ENCODE measurements at regions not wholly inside any gene's neighbourhood (a gene's known extent, or its start where the extent isn't known, plus 50 kb on each side); places are given as distances from the start of the nearest gene placed in this dataset.

DNA sequence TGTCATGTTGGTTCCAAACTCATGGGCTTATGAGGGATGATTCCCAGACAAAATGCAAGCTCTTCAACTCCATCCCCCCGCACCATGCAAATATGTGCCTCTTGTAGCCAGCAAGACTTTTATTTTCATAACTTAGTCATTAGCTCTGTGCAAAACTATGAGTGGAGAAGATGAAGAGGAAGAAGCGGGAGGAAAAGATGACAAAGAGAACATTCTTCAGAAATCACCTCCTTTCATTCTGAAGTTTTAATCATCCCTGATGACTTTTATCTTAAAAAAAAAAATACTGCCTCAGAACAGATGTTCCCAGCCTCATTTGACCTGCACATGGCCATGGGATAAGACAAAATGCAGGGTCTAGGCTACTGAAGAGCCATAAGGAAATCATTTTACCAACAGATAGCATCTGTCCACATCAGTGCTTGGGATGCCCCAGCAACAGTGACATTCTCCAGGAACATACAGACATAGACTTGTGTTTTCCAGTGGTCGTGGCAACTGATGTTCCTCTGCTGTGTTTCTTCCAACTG is 145.5 kb downstream of the WNT5A start:
- peak; percentile 91 for DNase-seq

DNA sequence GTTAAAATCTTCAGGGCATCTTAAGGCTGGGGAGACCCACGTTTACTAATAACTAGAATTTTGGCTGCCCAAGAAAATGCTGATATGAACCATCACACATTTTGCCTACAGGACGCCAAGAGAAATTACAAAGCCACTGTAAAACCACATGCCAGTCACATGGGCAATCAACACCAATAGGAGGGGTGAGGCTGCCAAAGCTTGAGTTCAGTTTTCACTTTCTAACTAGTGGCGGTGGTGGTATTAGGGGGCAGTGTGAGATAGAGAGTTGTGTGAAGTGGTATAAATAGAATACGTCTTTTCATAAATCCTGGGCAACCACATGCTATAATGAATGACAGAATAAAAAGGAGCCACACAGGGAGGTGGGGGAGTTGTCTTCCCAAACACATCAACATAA is 147.3 kb downstream of the WNT5A start:
- peak; percentile 37 for DNase-seq

DNA sequence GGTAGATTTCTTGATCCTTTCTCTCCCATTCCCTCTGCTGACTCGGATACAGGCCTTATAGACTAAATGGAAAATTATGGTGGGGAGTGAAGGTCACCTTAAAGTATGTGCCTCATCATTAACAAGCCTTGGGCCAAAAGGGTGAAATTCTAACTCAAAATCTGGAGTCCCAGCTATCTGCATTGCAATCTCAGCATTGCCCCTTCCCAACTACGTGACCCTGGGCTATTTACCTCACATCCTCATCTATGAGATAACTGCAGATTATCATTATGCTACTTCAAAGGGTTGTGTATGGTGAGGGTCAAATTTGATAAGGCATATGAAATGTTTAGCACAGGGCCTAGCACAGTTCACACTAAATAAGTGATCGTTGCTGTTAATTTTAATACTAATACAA is 147.7 kb downstream of the WNT5A start:
- DNase-seq: no peak

GRCh38 chr3:55337641-55338180 is 149.4 kb downstream of the WNT5A start:
- no peak for DNase-seq

DNA sequence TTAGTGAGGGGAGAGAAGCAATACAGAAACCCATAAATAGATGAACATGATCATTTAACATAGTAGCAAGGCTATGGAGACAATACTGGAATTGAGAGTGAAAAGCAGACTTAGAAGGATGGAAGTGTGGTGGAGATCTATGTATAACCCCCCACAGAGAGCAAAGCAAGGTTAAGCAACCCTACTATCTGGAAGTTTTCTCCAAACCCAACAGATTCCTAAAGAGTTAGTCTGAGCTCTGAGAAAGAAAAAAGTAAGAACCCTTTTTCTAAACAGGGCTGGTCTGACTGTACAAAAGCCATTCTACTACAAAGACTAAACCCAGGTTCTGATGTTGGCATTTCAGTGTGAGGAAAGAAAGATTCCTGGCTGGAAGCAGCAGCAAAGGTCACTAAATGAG is 153.2 kb downstream of the WNT5A start:
- peak; percentile 86 for DNase-seq

DNA sequence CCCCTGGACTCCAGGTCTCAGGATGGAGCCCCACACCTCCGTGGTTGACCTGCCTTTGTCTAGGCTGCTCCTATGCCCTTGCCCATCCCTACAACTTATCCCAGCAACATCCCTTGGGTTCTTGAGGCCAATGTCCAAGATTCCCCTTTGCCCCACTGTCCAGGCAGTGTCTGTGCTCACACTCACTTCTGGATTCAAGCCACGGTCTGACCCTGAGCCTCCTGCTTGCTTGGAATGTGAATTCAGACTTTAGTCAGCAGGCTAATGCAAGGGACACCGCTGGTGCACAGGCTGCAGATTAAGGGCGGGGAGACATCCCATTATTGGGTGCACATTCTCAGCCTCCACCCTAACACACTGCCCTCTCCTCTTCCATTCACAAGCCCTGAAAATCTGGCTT is 154.1 kb downstream of the WNT5A start:
- DNase-seq: no peak

DNA sequence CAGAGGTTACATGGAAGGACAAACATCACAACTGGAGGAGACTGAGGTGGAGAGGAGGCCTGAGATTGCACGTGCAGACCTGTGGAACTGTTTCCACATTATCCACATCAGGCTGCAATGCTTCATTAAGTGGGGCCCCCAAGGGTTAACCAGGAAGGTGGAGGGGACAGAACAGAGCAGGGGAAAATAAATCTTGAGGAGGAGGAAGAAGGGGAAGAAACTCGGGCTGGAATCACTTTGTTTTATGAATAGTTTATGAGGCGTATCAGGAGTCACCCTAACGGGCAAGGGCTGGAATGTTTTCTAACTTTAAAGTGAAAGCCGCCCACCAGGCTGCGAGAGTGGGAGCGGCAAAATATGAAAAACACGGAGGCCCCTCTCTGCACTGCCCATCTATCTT is 154.9 kb downstream of the WNT5A start:
- DNase-seq: no peak

DNA sequence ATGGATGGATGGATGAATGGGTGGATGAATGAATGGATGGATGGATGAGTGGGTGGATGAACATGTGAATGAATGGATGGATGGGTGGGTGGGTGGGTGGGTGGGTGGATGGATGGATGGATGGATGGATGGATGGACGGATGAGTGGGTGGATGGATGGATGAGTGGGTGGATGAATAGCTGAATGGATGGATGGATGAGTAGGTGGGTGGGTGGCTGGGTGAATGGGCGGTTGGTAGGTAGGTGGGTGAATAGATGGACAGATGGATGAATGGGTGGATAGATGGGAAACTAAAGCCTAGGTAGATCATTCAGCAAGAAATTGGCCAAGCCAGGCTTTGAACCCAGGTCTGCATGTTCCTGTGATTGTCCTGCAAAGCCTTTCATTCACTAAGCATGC is 155.6 kb downstream of the WNT5A start:
- no peak for DNase-seq

GRCh38 chr3:55330756-55331155 is 156.3 kb downstream of the WNT5A start:
- peak; percentile 67 for DNase-seq

GRCh38 chr3:55330355-55330754 is 156.8 kb downstream of the WNT5A start:
- DNase-seq: peak; percentile 98

GRCh38 chr3:55329849-55330248 is 157.3 kb downstream of the WNT5A start:
- peak; percentile 97 for DNase-seq

DNA sequence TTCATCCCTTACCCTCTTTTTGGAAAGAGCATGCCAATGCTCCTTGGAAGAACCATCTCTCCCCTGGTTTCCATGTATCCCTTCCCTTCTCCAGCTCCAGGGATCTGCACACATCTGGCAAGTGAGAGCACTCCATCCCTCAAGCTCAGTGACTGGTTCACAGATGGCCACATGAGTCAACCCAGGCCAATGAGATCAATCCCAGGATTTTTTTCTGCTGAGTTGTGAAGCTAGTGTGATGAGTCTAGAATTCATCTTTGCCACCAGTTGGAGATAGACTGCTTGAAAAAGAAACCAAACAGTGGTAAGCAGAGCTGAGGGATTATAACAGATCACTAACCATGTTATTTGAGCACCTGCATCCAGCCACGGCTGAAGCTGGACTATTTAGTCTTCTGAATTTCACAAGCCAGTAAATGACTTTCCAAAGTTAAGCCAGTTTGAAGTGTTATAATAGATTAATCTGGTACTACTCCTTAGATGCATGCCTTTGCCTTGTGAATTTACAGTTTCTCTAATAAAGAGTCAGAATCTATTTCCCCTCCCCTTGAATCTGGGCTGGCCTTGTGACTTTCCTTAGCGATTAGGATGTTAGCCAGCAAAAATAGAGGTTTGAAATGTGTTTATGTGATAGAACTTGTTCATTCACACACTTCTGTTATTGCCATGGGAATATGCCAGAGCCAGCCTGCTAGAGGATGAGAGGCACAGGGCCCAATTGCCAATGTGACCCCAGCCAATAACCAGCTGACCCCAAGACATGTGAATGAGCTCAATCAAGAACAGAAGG is 159.8 kb downstream of the WNT5A start:
- peak; percentile 84 for DNase-seq

GRCh38 chr3:55322638-55323037 is 164.5 kb downstream of the WNT5A start:
- peak; percentile 44 for DNase-seq

- no peak for DNase-seq
Observed at GRCh38 chr3:55320928-55321327, 166.2 kb downstream of the WNT5A start.

DNA sequence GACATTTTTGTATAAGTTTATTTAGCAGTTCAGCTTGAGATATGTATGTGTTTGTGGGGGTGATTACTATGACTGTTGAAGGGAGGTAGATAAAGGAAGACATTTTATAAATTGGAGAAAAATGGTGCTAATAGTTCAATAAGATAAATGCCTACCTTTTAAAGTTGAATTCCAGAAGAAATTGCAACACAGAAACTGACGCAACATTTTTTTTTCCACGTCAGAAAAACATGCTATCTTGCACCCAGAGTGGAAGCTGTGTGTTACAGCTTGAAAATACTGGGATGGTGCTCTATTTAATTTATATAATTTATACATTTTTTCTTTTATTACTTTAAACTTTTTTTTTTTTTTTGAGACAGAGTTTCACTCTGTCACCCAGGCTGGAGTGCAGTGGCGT is 171.7 kb downstream of the WNT5A start:
- DNase-seq: no peak

- DNase-seq: no peak
Observed at GRCh38 chr3:55313666-55314065, 173.4 kb downstream of the WNT5A start.

GRCh38 chr3:55309336-55309735 is 177.8 kb downstream of the WNT5A start:
- peak; percentile 76 for DNase-seq

DNA sequence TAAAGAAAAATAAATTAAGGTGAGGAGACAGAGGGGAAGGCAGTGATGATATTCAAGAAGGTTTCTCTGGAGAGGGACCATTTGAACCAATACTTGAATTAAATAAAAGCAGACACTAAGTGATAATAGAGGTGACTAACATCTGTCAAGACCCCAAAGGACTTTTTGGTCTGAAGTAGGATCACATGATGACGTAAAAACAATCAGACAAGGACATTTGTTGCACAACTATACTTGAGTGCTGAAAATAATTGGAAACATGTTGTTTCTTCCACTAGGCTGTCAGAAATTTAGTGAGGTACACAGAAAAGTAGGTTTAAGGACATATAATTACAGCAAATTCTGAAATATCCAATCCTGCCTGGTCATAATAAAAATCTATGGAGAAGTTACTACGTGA is 179.5 kb downstream of the WNT5A start:
- peak; percentile 23 for DNase-seq

DNA sequence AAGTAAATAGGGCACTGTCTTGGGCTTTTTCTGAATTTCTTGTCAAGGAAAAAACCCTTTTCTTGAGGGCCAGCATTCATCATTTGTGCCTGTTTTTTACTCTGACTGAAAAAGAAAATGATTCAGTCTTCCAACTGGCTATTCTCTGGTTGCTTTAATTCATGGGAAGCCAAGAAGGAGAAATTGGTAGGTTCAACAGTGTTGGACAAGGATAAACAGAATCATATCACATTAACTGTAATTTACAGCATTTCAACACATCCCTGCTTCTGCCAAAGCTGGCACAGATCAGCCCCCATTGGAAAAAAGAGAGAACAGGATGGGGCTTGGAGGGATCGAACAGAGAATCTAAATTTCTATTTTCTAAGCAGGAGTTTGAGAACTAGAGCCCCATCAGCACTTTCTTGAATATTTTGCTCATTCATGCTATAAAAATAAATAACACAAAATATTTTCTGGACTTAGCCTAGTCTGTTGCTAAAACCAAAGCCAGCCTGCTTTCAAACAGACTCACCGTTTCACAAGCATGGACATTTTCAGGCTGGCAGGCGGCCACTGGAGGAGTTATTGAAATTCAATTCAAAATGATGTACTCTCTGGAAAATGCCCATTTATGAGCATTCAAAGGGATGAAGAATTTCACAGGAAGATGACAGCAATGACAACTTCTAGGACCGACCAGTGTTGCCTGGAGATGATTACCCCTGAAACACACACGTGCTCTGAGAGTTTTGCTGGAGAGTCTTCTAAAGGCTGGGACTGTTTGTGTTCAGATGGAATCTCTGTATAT is 181.2 kb downstream of the WNT5A start:
- peak; percentile 63 for DNase-seq

GRCh38 chr3:55300701-55301100 is 186.4 kb downstream of the WNT5A start:
- DNase-seq: no peak

- DNase-seq: peak; percentile 30
Observed at GRCh38 chr3:55297706-55298105, 189.4 kb downstream of the WNT5A start.

GRCh38 chr3:55297245-55297644 is 189.9 kb downstream of the WNT5A start:
- peak; percentile 24 for DNase-seq

DNA sequence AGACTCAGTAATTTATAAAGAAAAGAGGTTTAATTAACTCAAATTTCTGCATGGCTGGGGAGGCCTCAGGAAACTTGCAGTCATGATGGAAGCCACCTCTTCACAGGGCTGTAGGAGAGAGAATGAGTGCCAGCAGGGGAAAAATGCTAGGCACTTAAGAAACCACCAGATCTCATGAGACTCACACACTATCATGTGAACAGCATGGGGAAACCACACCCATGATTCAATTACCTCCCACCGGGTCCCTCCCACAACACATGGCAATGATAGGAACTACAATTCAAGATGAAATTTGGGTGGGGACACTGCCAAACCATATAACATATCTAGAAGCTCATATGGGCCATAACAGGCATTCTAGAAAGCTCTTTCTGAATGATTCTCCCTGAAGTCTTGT is 190.3 kb downstream of the WNT5A start:
- DNase-seq: peak; percentile 56

DNA sequence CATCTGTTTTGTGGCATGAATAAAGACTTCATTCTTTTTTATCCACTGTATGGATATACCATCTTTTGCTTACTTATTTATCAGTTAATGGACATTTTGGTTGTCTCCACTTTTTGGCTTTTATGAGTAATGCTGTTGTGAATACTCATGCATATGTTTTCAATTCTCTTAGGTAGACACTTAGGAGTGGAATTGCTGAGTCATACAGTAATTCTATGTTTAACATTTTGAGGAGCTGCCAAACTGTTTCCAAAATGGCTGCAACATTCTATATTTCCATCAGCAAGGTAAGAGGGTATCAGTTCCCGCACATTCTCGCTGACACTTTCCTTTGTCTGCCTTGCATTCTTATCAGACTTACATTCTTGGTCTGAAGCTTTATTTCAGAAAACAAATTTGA is 191.1 kb downstream of the WNT5A start:
- peak; percentile 85 for DNase-seq
